Ovary (tissue), 7 donors: ENCODE measurements at regions not wholly inside any gene's neighbourhood (a gene's known extent, or its start where the extent isn't known, plus 50 kb on each side); places are given as distances from the start of the nearest gene placed in this dataset.

ENCODE experiments used
- DNase-seq, 5 donors: peaks; one replicate each; pipeline ENCODE4 v3.0.0-alpha.2; 2019 to 2020
- H3K27ac ChIP-seq, 2 donors: fragments of 200-600 bp; one replicate each; pipeline versions ENCODE4 v1.5.1 to v1.8.0; 2019 to 2022
- H3K27me3 ChIP-seq: fragments of 200-600 bp; one replicate; pipeline ENCODE4 v1.8.0; 2022
- H3K36me3 ChIP-seq: fragments of 200-600 bp; sonication (generic); one replicate; pipeline ENCODE4 v1.5.1; 2019
- H3K4me1 ChIP-seq: one replicate; pipeline ENCODE4 v1.8.1; 2013; ENCODE audit warnings: mild to moderate bottlenecking, moderate library complexity; ENCODE audit not compliant: insufficient read depth
- H3K4me3 ChIP-seq: fragments of 200-600 bp; sonication (generic); one replicate; pipeline ENCODE4 v1.5.1; 2017
- H3K9me3 ChIP-seq, 2 donors: fragments of 200-600 bp in 1 of 2; sonication (generic) in 1 of 2; one replicate each; pipeline versions ENCODE4 v1.5.1 to v1.8.1; 2013 to 2019; ENCODE audit warnings: mild to moderate bottlenecking in 1 of 2, moderate library complexity in 1 of 2
- EP300 ChIP-seq: sonication (generic); formaldehyde crosslinking; IDR thresholded peaks from one replicate; pipeline ENCODE4 v1.6.1; 2017; ENCODE audit warnings: antibody characterized with exemption
- POLR2A ChIP-seq: fragments of 450-650 bp; IDR thresholded peaks from one replicate; pipeline ENCODE4 v1.6.1; 2017; ENCODE audit warnings: antibody characterized with exemption, mild to moderate bottlenecking, moderate library complexity
- WGBS, 3 donors: extraction: QIAGEN DNeasy Blood & Tissue Kit in 1 of 3; methylation state at CpG; one replicate each; pipeline versions ENCODE4 v1.1.5 to v1.1.7; 2013 to 2017; 5-methylcytosine and 5-hydroxymethylcytosine counted together
- intact Hi-C, 4 donors: fragments of 100-400 bp; cut with DNase I; formaldehyde crosslinking; loops; one replicate each; pipeline versions ENCODE4 v1.11.0 to v1.15.1; 2022 to 2023
- TF ChIP-seq, protein P1 (sequence below), 3 donors: fragments of 450-650 bp in 2 of 3; fragments of 200-600 bp in 1 of 3; IDR thresholded peaks; one replicate each; pipeline versions ENCODE4 v1.5.1 to v1.8.0; 2016 to 2022; ENCODE audit warnings: antibody characterized with exemption in 3 of 3, mild to moderate bottlenecking in 1 of 3
- donor health status: DM: no; HTN: no; CAD: no; lungs with moderate emphysema.
- donor health status: DM: no; HTN: no; CAD: no.
- donor health status: Bipolar disorder and iron deficiency.
- donor health status: DM: no; HTN: no; CAD: no.
- donor health status: DM: yes; HTN: yes; CAD: no.

DNA sequence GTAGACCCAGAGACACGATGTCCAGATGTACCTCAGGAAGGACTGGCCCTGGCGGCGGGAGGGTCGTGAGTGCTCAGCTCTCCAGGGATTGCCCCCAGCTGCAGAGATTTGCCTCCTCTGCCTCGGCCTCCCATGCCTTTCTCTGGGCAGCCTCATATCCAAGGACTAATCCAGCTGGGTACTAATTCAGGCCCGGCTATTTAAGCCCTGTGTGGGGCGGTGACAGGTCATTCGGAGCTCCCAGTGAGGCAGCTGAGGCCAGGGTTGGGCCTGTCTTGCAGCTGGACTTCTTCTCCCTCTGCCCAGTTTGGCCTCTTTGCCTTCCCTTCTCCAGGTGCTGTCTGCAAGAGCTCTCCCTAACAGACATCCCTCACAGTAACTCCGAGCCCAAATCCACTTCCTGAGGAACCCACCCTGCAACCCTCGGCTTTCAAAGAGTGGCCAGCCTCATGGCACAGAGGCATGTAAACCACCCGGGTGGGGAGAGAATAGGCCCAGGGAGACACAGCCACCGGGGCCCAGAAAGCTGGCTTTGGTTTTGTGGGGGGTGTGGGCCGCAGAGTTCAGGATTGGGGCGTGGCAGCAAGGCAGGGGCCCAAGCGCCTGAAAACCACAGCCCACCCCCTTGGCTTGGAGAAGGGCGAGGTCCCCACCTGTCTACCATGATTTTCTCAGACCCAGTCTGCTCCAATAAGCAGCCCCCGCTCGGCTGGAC is 85.8 kb downstream of the PPCDC start:
- WGBS, 3 donors, result 88 to 92% (median 89%) methylated on average over 18 of the region's 18 CpGs
- Histone ChIP-seq H3K27ac (no peak overlapping the region), H3K4me1 (peaks cover 2% of the 10 kb centered on the region), H3K9me3 (no peaks in the 10 kb centered on the region), H3K4me3 (no peak overlapping the region), H3K27me3 (no peaks in the 10 kb centered on the region), H3K36me3 (no peaks in the 10 kb centered on the region)
- intact Hi-C loops, result no loop called here
- TF ChIP-seq POLR2A (no peak), EP300 (no peak)
- TF ChIP-seq, protein P1, sequence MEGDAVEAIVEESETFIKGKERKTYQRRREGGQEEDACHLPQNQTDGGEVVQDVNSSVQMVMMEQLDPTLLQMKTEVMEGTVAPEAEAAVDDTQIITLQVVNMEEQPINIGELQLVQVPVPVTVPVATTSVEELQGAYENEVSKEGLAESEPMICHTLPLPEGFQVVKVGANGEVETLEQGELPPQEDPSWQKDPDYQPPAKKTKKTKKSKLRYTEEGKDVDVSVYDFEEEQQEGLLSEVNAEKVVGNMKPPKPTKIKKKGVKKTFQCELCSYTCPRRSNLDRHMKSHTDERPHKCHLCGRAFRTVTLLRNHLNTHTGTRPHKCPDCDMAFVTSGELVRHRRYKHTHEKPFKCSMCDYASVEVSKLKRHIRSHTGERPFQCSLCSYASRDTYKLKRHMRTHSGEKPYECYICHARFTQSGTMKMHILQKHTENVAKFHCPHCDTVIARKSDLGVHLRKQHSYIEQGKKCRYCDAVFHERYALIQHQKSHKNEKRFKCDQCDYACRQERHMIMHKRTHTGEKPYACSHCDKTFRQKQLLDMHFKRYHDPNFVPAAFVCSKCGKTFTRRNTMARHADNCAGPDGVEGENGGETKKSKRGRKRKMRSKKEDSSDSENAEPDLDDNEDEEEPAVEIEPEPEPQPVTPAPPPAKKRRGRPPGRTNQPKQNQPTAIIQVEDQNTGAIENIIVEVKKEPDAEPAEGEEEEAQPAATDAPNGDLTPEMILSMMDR (IDR thresholded peaks at IDR 0.05), result no peak
- DNase-seq, result no peak

DNA sequence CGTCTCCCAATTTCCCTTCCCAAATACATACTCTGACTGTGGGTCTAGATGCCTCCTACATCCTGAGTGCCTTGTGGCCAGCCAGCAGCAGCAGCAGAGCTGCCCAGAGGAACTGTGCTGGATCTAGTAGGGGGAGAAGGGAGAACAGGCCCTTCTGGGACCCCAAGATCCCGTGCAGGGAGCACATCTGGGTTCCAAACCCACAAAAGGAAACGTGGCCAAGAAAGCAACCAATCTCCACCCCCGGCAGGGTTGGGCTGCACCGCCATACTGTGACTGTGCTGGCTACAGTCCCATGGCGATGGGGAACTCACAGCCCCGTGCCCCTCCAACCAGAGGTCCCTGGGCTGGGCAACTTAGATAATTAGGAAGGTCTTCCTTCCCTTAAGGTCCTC is 86.3 kb downstream of the PPCDC start:
- Histone ChIP-seq H3K9me3 (no peaks in the 10 kb centered on the region), H3K4me1 (peaks cover 2% of the 10 kb centered on the region), H3K27ac (no peak overlapping the region), H3K4me3 (no peak overlapping the region), H3K27me3 (no peaks in the 10 kb centered on the region), H3K36me3 (no peaks in the 10 kb centered on the region)
- intact Hi-C loops, result loop anchor here in 3 of 4 donors (10.0 kb wide), 1 partner anchor 45 kb away; no protein-coding TSS in a partner anchor
- TF ChIP-seq POLR2A, result no peak
- TF ChIP-seq EP300, result no peak
- whole genome bisulfite sequencing, 3 donors, result 82 to 88% (median 86%) methylated on average over 7 of the region's 7 CpGs
- no peak for DNase-seq

DNA sequence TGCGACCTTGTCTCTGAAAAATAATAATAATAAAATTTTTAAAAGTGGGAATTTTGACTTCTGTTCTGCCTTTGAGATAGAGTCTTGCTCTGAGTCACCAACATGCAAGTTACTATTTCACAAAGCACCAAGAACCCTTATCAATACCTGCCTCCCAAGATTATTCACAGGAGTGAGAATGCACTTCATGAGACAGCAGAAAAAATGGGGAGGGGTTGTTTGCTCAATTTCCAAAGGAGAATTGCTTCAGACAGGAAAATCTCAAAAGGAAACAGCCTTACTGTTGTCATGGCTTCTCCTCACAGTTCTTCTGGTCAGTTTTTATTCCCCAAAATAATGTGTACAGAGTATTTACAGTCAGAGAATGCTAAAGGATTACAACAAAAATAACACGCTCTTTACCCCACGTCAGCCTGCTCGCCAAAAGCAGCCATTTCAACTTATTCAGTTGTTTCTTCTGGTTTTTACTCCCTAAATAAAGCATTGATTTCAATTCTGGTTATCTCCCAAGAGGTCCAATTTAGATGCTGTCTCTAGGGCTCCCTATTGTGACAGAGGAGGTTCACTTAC is 89.0 kb downstream of the PPCDC start:
- Histone ChIP-seq H3K4me3 (no peak overlapping the region), H3K36me3 (no peaks in the 10 kb centered on the region), H3K9me3 (no peaks in the 10 kb centered on the region), H3K4me1 (peaks cover 2% of the 10 kb centered on the region), H3K27me3 (no peaks in the 10 kb centered on the region), H3K27ac (no peak overlapping the region)
- intact Hi-C loops, result loop anchor here in 3 of 4 donors (10.0 kb wide), 1 partner anchor 48 kb away; no protein-coding TSS in a partner anchor
- 85 to 89% (median 87%) methylated on average over 4 of the region's 4 CpGs for WGBS, 3 donors
- no peak for TF ChIP-seq EP300
- TF ChIP-seq, protein P1 (IDR thresholded peaks at IDR 0.05), result no peak
- TF ChIP-seq POLR2A, result no peak
- DNase-seq, result no peak

DNA sequence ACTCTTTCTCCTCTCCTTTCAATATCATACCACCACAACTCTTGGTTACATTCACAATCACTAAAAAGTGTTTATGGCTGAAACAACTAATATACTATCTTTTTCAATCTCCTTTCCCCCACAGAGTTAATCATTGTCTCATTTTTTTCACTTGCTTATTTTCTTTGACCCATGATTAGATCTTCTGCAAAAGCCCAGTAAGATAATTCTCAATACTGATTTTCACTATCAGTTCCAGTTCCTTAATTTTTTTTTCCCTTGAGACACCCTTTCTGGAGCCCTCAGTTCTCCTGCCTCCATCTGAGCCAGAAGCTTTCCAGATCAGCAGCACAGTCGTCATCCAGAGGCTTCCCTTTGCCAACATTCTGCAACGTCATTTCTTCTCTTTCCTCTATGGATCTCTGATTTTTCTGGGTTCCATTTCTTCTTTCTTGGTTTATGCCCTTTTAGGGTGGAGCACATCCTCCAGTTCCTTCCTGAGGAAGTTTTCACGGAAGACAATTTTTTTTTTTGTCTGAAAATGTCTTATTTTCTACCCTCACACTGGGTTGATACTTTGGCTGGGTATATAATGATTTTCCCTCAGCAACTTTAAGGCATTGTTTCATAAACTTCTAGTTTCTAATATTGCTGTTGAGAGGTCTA is 88.7 kb upstream of the C15orf39 start:
- Histone ChIP-seq H3K4me3 (no peak overlapping the region), H3K36me3 (no peaks in the 10 kb centered on the region), H3K9me3 (no peaks in the 10 kb centered on the region), H3K27me3 (no peaks in the 10 kb centered on the region), H3K4me1 (peaks cover 2% of the 10 kb centered on the region), H3K27ac (no peak overlapping the region)
- DNase-seq, result no peak
- TF ChIP-seq POLR2A (no peak), EP300 (no peak)
- TF ChIP-seq, protein P1 (IDR thresholded peaks at IDR 0.05), result no peak
- WGBS, 3 donors, result 76 to 84% (median 80%) methylated on average over 3 of the region's 3 CpGs
- intact Hi-C loops, result loop anchor here in 3 of 4 donors (10.0 kb wide), 1 partner anchor 48 kb away; no protein-coding TSS in a partner anchor
